ENCODE measurements at regions not wholly inside any gene's neighbourhood (a gene's known extent, or its start where the extent isn't known, plus 50 kb on each side); places are given as distances from the start of the nearest gene placed in this dataset.

DNA sequence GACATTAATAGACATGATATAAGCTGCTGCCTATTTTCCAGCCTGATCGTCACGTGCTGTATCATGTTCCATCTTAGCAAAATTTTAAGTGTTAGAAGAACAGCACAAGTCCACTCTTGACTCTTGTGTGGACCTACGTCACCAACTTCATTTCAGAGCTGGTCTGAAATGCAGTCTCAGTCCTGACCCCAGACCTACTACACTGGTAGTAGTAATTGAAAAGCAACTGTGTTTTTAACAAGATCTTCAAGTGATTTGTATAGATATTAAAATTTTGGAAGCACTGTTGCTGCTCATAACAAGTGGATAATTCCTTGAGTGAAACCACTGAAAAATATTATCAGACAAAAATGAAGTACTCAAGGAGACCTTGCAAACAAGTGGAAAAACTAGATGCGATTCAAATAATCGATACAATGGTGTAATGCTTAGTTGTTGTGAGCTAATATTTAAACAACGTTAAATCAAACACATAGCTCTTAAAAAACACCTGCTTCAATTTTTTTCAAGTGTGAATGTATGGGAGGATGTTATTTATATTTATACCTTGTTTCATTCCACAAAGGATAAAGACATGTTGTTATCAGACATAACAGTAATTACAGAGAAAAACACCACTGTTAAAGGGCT, 110.9 kb upstream of the JAG1 start:
- Histone ChIP-seq H2AFZ (ENCODE audit: low read depth) (no peak overlapping the region), H3K4me3 (IDR thresholded peaks at IDR 0.05; ENCODE audit: insufficient read depth, low read depth, low read length) (no peak overlapping the region), H3K36me3 (ENCODE audit: insufficient read depth) (no peaks in the 10 kb centered on the region), H3K4me2 (no peak overlapping the region), H3K27ac (no peak overlapping the region), H4K20me1 (ENCODE audit: insufficient read depth) (no peaks in the 10 kb centered on the region), H3K27me3 (ENCODE audit: insufficient read depth, low read depth) (no peaks in the 10 kb centered on the region), H3K9ac (no peak overlapping the region), H3K4me1 (ENCODE audit: low read depth, poor library complexity, severe bottlenecking) (no peaks in the 10 kb centered on the region), H3K79me2 (ENCODE audit: insufficient read depth, low read depth) (no peaks in the 10 kb centered on the region)
- TF ChIP-seq, protein P1, sequence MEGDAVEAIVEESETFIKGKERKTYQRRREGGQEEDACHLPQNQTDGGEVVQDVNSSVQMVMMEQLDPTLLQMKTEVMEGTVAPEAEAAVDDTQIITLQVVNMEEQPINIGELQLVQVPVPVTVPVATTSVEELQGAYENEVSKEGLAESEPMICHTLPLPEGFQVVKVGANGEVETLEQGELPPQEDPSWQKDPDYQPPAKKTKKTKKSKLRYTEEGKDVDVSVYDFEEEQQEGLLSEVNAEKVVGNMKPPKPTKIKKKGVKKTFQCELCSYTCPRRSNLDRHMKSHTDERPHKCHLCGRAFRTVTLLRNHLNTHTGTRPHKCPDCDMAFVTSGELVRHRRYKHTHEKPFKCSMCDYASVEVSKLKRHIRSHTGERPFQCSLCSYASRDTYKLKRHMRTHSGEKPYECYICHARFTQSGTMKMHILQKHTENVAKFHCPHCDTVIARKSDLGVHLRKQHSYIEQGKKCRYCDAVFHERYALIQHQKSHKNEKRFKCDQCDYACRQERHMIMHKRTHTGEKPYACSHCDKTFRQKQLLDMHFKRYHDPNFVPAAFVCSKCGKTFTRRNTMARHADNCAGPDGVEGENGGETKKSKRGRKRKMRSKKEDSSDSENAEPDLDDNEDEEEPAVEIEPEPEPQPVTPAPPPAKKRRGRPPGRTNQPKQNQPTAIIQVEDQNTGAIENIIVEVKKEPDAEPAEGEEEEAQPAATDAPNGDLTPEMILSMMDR (conservative IDR thresholded peaks at IDR 0.05; ENCODE audit: low read depth, low read length): no peak

DNA sequence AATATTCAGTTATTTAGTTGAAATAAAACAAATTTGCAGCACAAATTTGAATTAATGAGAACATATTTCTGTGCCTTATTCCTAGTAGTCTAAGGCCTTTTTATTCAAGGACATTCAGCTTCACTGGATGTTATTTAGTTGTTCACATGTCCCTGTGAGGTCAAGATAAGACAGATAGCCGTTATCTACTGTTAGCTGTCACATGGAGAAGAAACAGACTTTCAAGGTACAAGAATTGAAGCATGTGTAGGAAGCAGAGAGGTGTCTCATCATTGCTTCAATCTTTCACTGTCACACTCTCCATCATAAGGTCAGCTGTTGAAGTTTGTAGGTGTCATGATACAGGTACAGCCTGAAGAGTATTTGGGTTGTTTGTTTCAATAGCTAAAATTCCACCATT, 112.9 kb upstream of the JAG1 start:
- Histone ChIP-seq H4K20me1 (ENCODE audit: insufficient read depth) (no peaks in the 10 kb centered on the region), H3K27me3 (ENCODE audit: insufficient read depth, low read depth) (no peaks in the 10 kb centered on the region), H3K4me1 (ENCODE audit: low read depth, poor library complexity, severe bottlenecking) (no peaks in the 10 kb centered on the region), H3K36me3 (ENCODE audit: insufficient read depth) (no peaks in the 10 kb centered on the region), H3K4me2 (no peak overlapping the region), H3K4me3 (IDR thresholded peaks at IDR 0.05; ENCODE audit: insufficient read depth, low read depth, low read length) (no peak overlapping the region), H3K27ac (no peak overlapping the region), H3K79me2 (ENCODE audit: insufficient read depth, low read depth) (no peaks in the 10 kb centered on the region), H2AFZ (ENCODE audit: low read depth) (no peak overlapping the region), H3K9ac (no peak overlapping the region)
- TF ChIP-seq, protein P1 (conservative IDR thresholded peaks at IDR 0.05; ENCODE audit: low read depth, low read length): no peak

DNA sequence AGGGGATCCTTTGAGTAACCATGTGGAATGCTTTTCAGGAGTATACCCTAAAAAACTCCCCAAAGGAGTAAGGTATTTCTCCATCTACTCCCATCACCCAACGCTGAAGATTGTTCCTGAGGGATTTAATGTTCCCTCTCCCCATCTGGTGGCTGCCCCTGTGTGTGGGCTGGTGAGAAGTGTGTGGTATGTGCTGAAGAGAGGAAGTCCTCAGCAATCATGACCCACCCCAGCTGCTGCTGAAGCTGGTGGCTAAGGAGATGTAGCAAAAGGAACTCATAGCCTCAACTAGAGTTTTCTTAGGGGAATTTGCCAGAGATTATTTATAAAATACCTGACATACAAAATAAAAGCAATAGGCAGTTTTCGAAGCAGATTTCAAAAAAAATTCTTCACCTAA, 114.3 kb upstream of the JAG1 start:
- Histone ChIP-seq H4K20me1 (ENCODE audit: insufficient read depth) (no peaks in the 10 kb centered on the region), H3K27me3 (ENCODE audit: insufficient read depth, low read depth) (no peaks in the 10 kb centered on the region)

DNA sequence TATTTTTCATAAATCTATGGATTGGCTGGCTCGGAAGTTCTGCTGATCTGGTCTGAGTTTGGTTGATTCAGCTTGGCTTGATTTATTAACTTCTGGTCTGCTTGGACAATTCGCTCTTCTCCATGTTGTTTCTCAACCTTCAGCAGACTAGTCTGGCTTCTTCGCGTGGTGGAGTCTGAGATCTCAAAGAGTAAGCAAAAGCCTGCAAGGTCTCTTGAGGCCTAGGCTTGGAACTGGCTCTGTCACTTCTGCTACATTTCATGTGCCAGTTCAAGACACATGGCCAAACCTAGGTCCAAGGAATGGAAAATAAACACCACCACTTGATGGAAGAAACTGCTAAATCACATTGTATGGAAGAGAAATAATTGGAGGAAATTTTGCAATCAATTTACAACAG, 115.1 kb upstream of the JAG1 start:
- Histone ChIP-seq H3K36me3 (ENCODE audit: insufficient read depth) (no peaks in the 10 kb centered on the region), H3K9ac (no peak overlapping the region), H4K20me1 (ENCODE audit: insufficient read depth) (no peaks in the 10 kb centered on the region), H3K4me1 (ENCODE audit: low read depth, poor library complexity, severe bottlenecking) (no peaks in the 10 kb centered on the region), H3K79me2 (ENCODE audit: insufficient read depth, low read depth) (no peaks in the 10 kb centered on the region), H3K27ac (no peak overlapping the region), H3K4me2 (no peak overlapping the region), H2AFZ (ENCODE audit: low read depth) (no peak overlapping the region), H3K27me3 (ENCODE audit: insufficient read depth, low read depth) (no peaks in the 10 kb centered on the region), H3K4me3 (IDR thresholded peaks at IDR 0.05; ENCODE audit: insufficient read depth, low read depth, low read length) (no peak overlapping the region)
- TF ChIP-seq, protein P1 (conservative IDR thresholded peaks at IDR 0.05; ENCODE audit: low read depth, low read length): no peak

More for the DNA sequence above, 114.3 kb upstream of the JAG1 start:
- Histone ChIP-seq H3K79me2 (ENCODE audit: insufficient read depth, low read depth) (no peaks in the 10 kb centered on the region), H3K4me2 (no peak overlapping the region), H3K4me3 (IDR thresholded peaks at IDR 0.05; ENCODE audit: insufficient read depth, low read depth, low read length) (no peak overlapping the region), H3K36me3 (ENCODE audit: insufficient read depth) (no peaks in the 10 kb centered on the region), H3K9ac (no peak overlapping the region), H3K4me1 (ENCODE audit: low read depth, poor library complexity, severe bottlenecking) (no peaks in the 10 kb centered on the region), H3K27ac (no peak overlapping the region), H2AFZ (ENCODE audit: low read depth) (no peak overlapping the region)
- TF ChIP-seq, protein P1 (conservative IDR thresholded peaks at IDR 0.05; ENCODE audit: low read depth, low read length): no peak

All from KMS-11 (cell line).